ENCODE measurements at regions not wholly inside any gene's neighbourhood (a gene's known extent, or its start where the extent isn't known, plus 50 kb on each side); places are given as distances from the start of the nearest gene placed in this dataset.
"Not testable (repeated sequence)": the region's sequence is repeated elsewhere in the genome, so short reads cannot be mapped to it uniquely, and the experiment has no call there.

GRCh38 chr7:142657376-142657775, 91.9 kb upstream of the PRSS1 start:
- DNase-seq (ENCODE audit: low read depth in 1 of 2, low spot score in 1 of 2): no peak
- in situ Hi-C loops (cut with HindIII; ENCODE audit: low pct_unique_long_range_greater_than_20kb, low sequenced_read_pairs): no loop called here
- no peak for TF ChIP-seq JUND (IDR thresholded peaks at IDR 0.05; ENCODE audit: low read depth)

- in situ Hi-C loops (cut with HindIII; ENCODE audit: low pct_unique_long_range_greater_than_20kb, low sequenced_read_pairs): no loop called here
- no peak for TF ChIP-seq JUND (IDR thresholded peaks at IDR 0.05; ENCODE audit: low read depth)
- no peak for DNase-seq (ENCODE audit: low read depth in 1 of 2, low spot score in 1 of 2)
Measured at GRCh38 chr7:142654398-142654797, 94.9 kb upstream of the PRSS1 start.

- DNase-seq (ENCODE audit: low read depth in 1 of 2, low spot score in 1 of 2): no peak
- no peak for TF ChIP-seq JUND (IDR thresholded peaks at IDR 0.05; ENCODE audit: low read depth)
- in situ Hi-C loops (cut with HindIII; ENCODE audit: low pct_unique_long_range_greater_than_20kb, low sequenced_read_pairs): no loop called here
Measured at GRCh38 chr7:142647749-142648148, 101.5 kb upstream of the PRSS1 start.

GRCh38 chr7:142646386-142647140, 102.7 kb upstream of the PRSS1 start:
- in situ Hi-C loops (cut with HindIII; ENCODE audit: low pct_unique_long_range_greater_than_20kb, low sequenced_read_pairs): no loop called here
- DNase-seq (ENCODE audit: low read depth in 1 of 2, low spot score in 1 of 2): no peak
- TF ChIP-seq JUND (IDR thresholded peaks at IDR 0.05; ENCODE audit: low read depth): no peak

- no peak for DNase-seq (ENCODE audit: low read depth in 1 of 2, low spot score in 1 of 2)
- TF ChIP-seq JUND (IDR thresholded peaks at IDR 0.05; ENCODE audit: low read depth): no peak
- in situ Hi-C loops (cut with HindIII; ENCODE audit: low pct_unique_long_range_greater_than_20kb, low sequenced_read_pairs): no loop called here
Measured at GRCh38 chr7:142645777-142646176, 103.5 kb upstream of the PRSS1 start.

GRCh38 chr7:142642316-142642715, 107.0 kb upstream of the PRSS1 start:
- TF ChIP-seq JUND (IDR thresholded peaks at IDR 0.05; ENCODE audit: low read depth): no peak
- no peak for DNase-seq (ENCODE audit: low read depth in 1 of 2, low spot score in 1 of 2)
- in situ Hi-C loops (cut with HindIII; ENCODE audit: low pct_unique_long_range_greater_than_20kb, low sequenced_read_pairs): no loop called here

- in situ Hi-C loops (cut with HindIII; ENCODE audit: low pct_unique_long_range_greater_than_20kb, low sequenced_read_pairs); DNase-seq (ENCODE audit: low read depth in 1 of 2, low spot score in 1 of 2): not testable (repeated sequence)
Measured at GRCh38 chr7:142641252-142641651, 108.0 kb upstream of the PRSS1 start.

- no peak for DNase-seq (ENCODE audit: low read depth in 1 of 2, low spot score in 1 of 2)
- in situ Hi-C loops (cut with HindIII; ENCODE audit: low pct_unique_long_range_greater_than_20kb, low sequenced_read_pairs): no loop called here
- no peak for TF ChIP-seq JUND (IDR thresholded peaks at IDR 0.05; ENCODE audit: low read depth)
Measured at GRCh38 chr7:142638581-142638980, 110.7 kb upstream of the PRSS1 start.

GRCh38 chr7:142637240-142637639, 112.0 kb upstream of the PRSS1 start:
- DNase-seq (ENCODE audit: low read depth in 1 of 2, low spot score in 1 of 2): no peak
- in situ Hi-C loops (cut with HindIII; ENCODE audit: low pct_unique_long_range_greater_than_20kb, low sequenced_read_pairs): no loop called here
- no peak for TF ChIP-seq JUND (IDR thresholded peaks at IDR 0.05; ENCODE audit: low read depth)

- in situ Hi-C loops (cut with HindIII; ENCODE audit: low pct_unique_long_range_greater_than_20kb, low sequenced_read_pairs): no loop called here
- no peak for DNase-seq (ENCODE audit: low read depth in 1 of 2, low spot score in 1 of 2)
- no peak for TF ChIP-seq JUND (IDR thresholded peaks at IDR 0.05; ENCODE audit: low read depth)
Measured at GRCh38 chr7:142636751-142637150, 112.5 kb upstream of the PRSS1 start.

GRCh38 chr7:142636107-142636506, 113.2 kb upstream of the PRSS1 start:
- in situ Hi-C loops (cut with HindIII; ENCODE audit: low pct_unique_long_range_greater_than_20kb, low sequenced_read_pairs): not testable (repeated sequence)

GRCh38 chr7:142632271-142633134, 116.8 kb upstream of the PRSS1 start:
- TF ChIP-seq JUND (IDR thresholded peaks at IDR 0.05; ENCODE audit: low read depth): no peak
- peak; percentile 20 to 73 for DNase-seq (ENCODE audit: low read depth in 1 of 2, low spot score in 1 of 2)
- in situ Hi-C loops (cut with HindIII; ENCODE audit: low pct_unique_long_range_greater_than_20kb, low sequenced_read_pairs): no loop called here

More at GRCh38 chr7:142636107-142636506, 113.2 kb upstream of the PRSS1 start:
- not testable (repeated sequence) for DNase-seq (ENCODE audit: low read depth in 1 of 2, low spot score in 1 of 2)

GRCh38 chr7:142629588-142630260, 119.5 kb upstream of the PRSS1 start:
- in situ Hi-C loops (cut with HindIII; ENCODE audit: low pct_unique_long_range_greater_than_20kb, low sequenced_read_pairs): no loop called here
- DNase-seq (ENCODE audit: low read depth in 1 of 2, low spot score in 1 of 2): peak in 1 of 2 experiments; percentile 10

More at GRCh38 chr7:142629588-142630260, 119.5 kb upstream of the PRSS1 start:
- no peak for TF ChIP-seq JUND (IDR thresholded peaks at IDR 0.05; ENCODE audit: low read depth)

Measured in T47D (cell line).